Ectodermal cell (in vitro differentiated cells): ENCODE measurements at regions not wholly inside any gene's neighbourhood (a gene's known extent, or its start where the extent isn't known, plus 50 kb on each side); places are given as distances from the start of the nearest gene placed in this dataset.

Experiments
- H3K27ac ChIP-seq: 2 replicates; pipeline ENCODE4 v1.7.0; 2013; ENCODE audit warnings: mild to moderate bottlenecking, low read depth, low read length; ENCODE audit not compliant: insufficient read depth, poor library complexity, severe bottlenecking
- H3K27me3 ChIP-seq: 2 replicates; pipeline ENCODE4 v1.7.0; 2013; ENCODE audit warnings: mild to moderate bottlenecking, low read length; ENCODE audit not compliant: insufficient read depth, control insufficient read depth, poor library complexity, severe bottlenecking
- H3K36me3 ChIP-seq: one replicate; pipeline ENCODE4 v1.7.0; 2013; ENCODE audit warnings: low read length; ENCODE audit not compliant: control insufficient read depth, insufficient read depth
- H3K4me1 ChIP-seq: one replicate; pipeline ENCODE4 v1.7.0; 2013; ENCODE audit warnings: low read length; ENCODE audit not compliant: control insufficient read depth, insufficient read depth
- H3K4me3 ChIP-seq: 2 replicates; pipeline ENCODE4 v1.7.0; 2013; ENCODE audit warnings: low read depth, low read length, control low read depth; ENCODE audit not compliant: insufficient read depth
- H3K9me3 ChIP-seq: 2 replicates; pipeline ENCODE4 v1.7.0; 2013; ENCODE audit warnings: mild to moderate bottlenecking, low read length, moderate library complexity; ENCODE audit not compliant: control insufficient read depth
- WGBS, 2 experiments: methylation state at CpG; one replicate each; pipeline ENCODE4 v1.1.7; 2013; ENCODE audit warnings: missing lambda C conversion rate in 2 of 2; 5-methylcytosine and 5-hydroxymethylcytosine counted together

- 44 to 45% methylated on average over 6 of the region's 6 CpGs for WGBS, 2 experiments
- no peaks in the 10 kb centered on the region for H3K27me3 ChIP-seq
Measured at GRCh38 chr21:38979271-38980121, 173.8 kb downstream of the ETS2 start.

DNA sequence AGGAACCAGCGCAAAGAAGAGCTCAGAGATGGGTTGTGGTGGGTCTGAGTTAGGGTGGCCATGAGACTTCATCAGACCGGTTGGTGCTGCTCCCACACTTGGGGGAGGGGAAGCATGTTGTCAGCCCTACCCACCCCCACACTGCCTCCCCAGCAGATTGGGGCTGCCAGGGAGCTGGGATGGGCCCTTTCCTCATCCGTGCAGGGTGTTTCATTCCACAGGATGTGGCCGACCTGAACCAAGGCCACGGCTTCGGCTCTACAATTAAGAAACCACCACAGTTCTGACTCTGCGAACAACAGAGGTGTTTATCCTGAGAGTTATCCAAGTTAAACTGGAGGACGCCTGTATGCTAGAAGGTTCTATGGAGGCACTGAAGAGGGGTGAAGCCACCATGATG lies 171.2 kb downstream of the ETS2 start:
- Histone ChIP-seq H3K4me3 (no peak overlapping the region), H3K36me3 (no peaks in the 10 kb centered on the region), H3K9me3 (no peaks in the 10 kb centered on the region), H3K27me3 (no peaks in the 10 kb centered on the region), H3K4me1 (peaks cover 23% of the 10 kb centered on the region), H3K27ac (no peak overlapping the region)
- WGBS, 2 experiments, result 95 to 96% methylated on average over 8 of the region's 8 CpGs

More at GRCh38 chr21:38979271-38980121, 173.8 kb downstream of the ETS2 start:
- Histone ChIP-seq H3K4me1 (peaks cover 23% of the 10 kb centered on the region), H3K4me3 (no peak overlapping the region), H3K9me3 (no peaks in the 10 kb centered on the region), H3K27ac (no peak overlapping the region), H3K36me3 (no peaks in the 10 kb centered on the region)

DNA sequence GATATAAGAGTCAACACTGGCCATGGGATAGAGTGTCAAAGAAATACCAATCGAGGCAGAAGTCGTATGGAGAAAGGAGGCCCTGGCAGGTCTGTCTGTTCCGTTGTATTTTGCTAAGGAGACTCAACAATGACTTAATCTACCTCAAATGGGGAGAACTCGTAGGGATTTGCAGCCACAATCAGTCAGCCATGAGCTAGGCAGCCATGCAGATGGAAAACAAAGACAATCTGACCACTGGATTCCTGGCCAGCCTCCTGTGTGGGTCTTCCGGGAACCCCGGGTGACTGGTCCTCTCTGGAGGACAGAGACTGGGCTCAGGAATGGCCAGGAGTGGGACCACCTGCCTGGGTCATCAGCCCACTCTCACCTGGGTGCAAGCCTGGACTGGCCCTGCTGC lies 167.8 kb downstream of the ETS2 start:
- no peak overlapping the region for H3K27ac ChIP-seq
- 91 to 92% methylated on average over 6 of the region's 6 CpGs for WGBS, 2 experiments
- no peak overlapping the region for H3K4me3 ChIP-seq
- no peaks in the 10 kb centered on the region for H3K27me3 ChIP-seq
- no peaks in the 10 kb centered on the region for H3K4me1 ChIP-seq
- H3K36me3 ChIP-seq, result no peaks in the 10 kb centered on the region
- no peaks in the 10 kb centered on the region for H3K9me3 ChIP-seq

- H3K36me3 ChIP-seq, result no peaks in the 10 kb centered on the region
- WGBS, 2 experiments, result 34 to 73% methylated on average over 5 of the region's 10 CpGs
- no peak overlapping the region for H3K27ac ChIP-seq
- no peak overlapping the region for H3K4me3 ChIP-seq
- no peaks in the 10 kb centered on the region for H3K4me1 ChIP-seq
- no peaks in the 10 kb centered on the region for H3K27me3 ChIP-seq
- H3K9me3 ChIP-seq, result no peaks in the 10 kb centered on the region
Measured at GRCh38 chr21:38972078-38972477, 166.3 kb downstream of the ETS2 start.

- no peaks in the 10 kb centered on the region for H3K4me1 ChIP-seq
- no peaks in the 10 kb centered on the region for H3K9me3 ChIP-seq
- 89 to 92% methylated on average over 3 of the region's 3 CpGs for WGBS, 2 experiments
- no peak overlapping the region for H3K27ac ChIP-seq
- H3K4me3 ChIP-seq, result no peak overlapping the region
- no peaks in the 10 kb centered on the region for H3K36me3 ChIP-seq
- H3K27me3 ChIP-seq, result no peaks in the 10 kb centered on the region
Measured at GRCh38 chr21:38970765-38971164, 165.0 kb downstream of the ETS2 start.

DNA sequence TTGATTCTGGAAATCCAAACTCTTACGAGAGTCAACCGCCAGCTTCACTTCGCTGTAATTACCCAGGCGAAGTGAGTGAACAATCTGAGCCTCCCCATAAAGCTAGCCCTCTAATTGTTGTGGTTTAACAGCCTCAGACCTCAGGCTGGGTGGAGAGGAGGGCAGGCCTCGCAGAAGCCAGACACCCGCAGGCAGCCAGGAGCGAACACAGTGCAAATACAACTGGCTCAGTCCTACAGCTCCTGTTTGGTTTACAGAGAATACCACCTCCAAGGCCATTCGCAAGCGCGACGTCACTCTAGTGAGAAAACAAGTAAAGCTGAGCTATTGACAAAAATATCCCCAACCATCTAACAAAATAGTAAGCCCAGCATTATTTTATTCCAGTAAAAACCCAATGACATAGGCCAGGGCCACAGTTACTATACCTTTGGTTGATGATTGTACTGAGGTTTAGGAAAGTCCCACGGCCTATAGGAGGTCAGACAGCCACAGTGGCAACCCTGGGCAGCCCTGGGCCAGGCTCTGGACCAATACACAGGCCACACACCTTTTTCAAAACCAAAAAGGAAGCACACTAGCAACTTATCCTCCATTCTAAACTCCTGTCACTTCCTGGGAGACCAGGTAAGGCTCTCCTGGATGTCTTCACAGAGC lies 163.3 kb downstream of the ETS2 start:
- H3K27ac ChIP-seq, result no peak overlapping the region
- H3K4me1 ChIP-seq, result no peaks in the 10 kb centered on the region
- H3K36me3 ChIP-seq, result no peaks in the 10 kb centered on the region
- no peaks in the 10 kb centered on the region for H3K27me3 ChIP-seq
- no peaks in the 10 kb centered on the region for H3K9me3 ChIP-seq
- WGBS, 2 experiments, result 86 to 89% methylated on average over 12 of the region's 12 CpGs
- no peak overlapping the region for H3K4me3 ChIP-seq

- Histone ChIP-seq H3K27me3 (no peaks in the 10 kb centered on the region), H3K36me3 (no peaks in the 10 kb centered on the region), H3K9me3 (no peaks in the 10 kb centered on the region), H3K4me1 (no peaks in the 10 kb centered on the region), H3K4me3 (no peak overlapping the region), H3K27ac (no peak overlapping the region)
- 80 to 83% methylated on average over 16 of the region's 16 CpGs for WGBS, 2 experiments
Measured at GRCh38 chr21:38965910-38966504, 160.3 kb downstream of the ETS2 start.

- Histone ChIP-seq H3K4me3 (no peak overlapping the region), H3K27me3 (no peaks in the 10 kb centered on the region), H3K36me3 (no peaks in the 10 kb centered on the region), H3K9me3 (no peaks in the 10 kb centered on the region), H3K27ac (no peak overlapping the region), H3K4me1 (no peaks in the 10 kb centered on the region)
- WGBS, 2 experiments, result 92 to 93% methylated on average over 8 of the region's 8 CpGs
Measured at GRCh38 chr21:38965241-38965640, 159.5 kb downstream of the ETS2 start.

DNA sequence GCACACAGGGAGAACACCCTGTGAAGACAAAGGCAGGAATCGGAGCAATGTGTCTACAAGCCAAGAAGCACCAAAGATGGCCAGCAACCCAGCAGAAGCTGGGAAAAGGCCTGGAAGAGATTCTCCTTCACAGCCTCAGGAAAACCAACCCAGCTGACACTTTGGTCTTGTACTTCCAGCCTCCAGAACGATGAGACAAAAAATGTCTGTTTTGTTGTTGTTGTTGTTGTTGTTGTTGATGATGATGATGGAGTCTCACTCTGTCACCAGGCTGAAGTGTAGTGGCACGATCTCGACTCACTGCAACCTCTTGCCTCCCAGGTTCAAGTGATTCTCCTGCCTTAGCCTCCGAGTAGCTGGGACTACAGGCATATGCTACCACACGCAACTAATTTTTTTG lies 157.3 kb downstream of the ETS2 start:
- Histone ChIP-seq H3K4me1 (no peaks in the 10 kb centered on the region), H3K4me3 (no peak overlapping the region), H3K36me3 (no peaks in the 10 kb centered on the region), H3K27ac (no peak overlapping the region), H3K9me3 (no peaks in the 10 kb centered on the region), H3K27me3 (no peaks in the 10 kb centered on the region)
- WGBS, 2 experiments, result 86 to 88% methylated on average over 6 of the region's 6 CpGs

DNA sequence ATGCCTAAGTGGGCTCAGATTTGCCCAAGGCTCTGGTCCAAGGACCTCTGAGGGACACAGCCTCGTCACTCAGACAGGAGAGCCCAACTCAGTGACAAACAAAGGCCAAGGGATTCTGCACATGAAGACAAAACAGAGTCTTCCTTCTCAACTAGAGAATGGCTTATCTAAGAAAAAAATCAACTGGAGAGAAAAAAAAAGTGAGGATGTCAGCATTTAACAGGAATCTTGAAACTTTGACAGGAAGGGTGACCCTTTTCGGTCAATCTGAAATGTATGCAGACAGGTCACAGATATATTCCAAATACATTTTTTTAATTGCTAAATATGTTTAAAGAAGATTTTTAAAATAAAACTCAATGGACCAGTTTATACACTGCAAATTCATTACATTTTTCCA lies 154.5 kb downstream of the ETS2 start:
- H3K27me3 ChIP-seq, result no peaks in the 10 kb centered on the region
- H3K4me3 ChIP-seq, result no peak overlapping the region
- no peaks in the 10 kb centered on the region for H3K9me3 ChIP-seq
- H3K4me1 ChIP-seq, result no peaks in the 10 kb centered on the region
- WGBS, 2 experiments, result 92 to 98% methylated on average over 1 to 2 of the region's 2 CpGs
- H3K36me3 ChIP-seq, result no peaks in the 10 kb centered on the region
- H3K27ac ChIP-seq, result no peak overlapping the region
